ENCODE measurements at regions not wholly inside any gene's neighbourhood (a gene's known extent, or its start where the extent isn't known, plus 50 kb on each side); places are given as distances from the start of the nearest gene placed in this dataset.

DNA sequence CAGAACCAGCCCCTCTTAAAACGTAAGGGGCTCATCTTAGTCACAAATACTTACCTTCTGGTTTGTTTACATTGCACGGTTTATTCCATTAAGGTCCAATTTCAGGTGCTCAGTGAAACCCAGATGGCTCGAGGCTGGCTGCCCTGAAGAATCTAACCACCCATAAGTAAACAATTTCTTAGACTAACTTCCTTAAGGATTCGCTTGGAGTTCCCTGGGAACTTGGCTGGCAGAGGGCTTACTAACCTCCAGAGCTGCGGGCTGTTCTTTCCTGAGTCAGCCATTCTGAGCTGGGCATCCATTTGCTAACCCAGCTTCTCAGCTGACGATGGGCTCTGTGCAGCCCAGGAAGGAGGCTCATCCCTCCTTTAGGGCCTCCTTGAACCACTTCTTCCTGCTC is 262.1 kb downstream of the FGF9 start:
- no peaks in the 10 kb centered on the region for H3K4me1 Mint-ChIP-seq (ENCODE audit: low read depth)
- no peak overlapping the region for H3K4me3 Mint-ChIP-seq
- DNase-seq: no peak
- H3K27me3 Mint-ChIP-seq: no peaks in the 10 kb centered on the region
- no peaks in the 10 kb centered on the region for H3K9me3 Mint-ChIP-seq
- H3K27ac Mint-ChIP-seq: no peak overlapping the region
- H3K36me3 Mint-ChIP-seq (ENCODE audit: low read depth): no peaks in the 10 kb centered on the region

DNA sequence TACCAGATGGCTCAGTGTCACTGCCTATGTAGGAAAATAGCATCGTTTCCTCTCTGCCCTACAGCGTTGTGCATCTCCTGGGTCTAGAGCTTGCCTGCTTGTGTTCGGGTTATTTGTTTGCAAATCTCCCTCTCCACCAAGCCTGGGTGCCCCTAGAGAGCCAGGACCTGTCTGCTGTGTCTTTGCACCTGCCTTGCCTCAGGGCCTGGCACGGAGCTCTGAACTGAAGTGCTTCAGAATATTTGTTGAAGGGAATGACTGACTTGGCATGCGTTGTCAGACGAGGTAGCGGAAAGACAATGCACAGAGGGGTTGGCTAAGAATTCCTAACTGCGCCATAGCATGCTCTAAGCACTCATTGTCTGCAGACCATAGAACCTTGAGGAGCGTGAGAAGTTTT is 263.4 kb downstream of the FGF9 start:
- Mint-ChIP-seq H3K27ac (no peak overlapping the region), H3K36me3 (ENCODE audit: low read depth) (no peaks in the 10 kb centered on the region), H3K4me3 (no peak overlapping the region), H3K27me3 (no peaks in the 10 kb centered on the region), H3K9me3 (no peaks in the 10 kb centered on the region), H3K4me1 (ENCODE audit: low read depth) (no peaks in the 10 kb centered on the region)
- DNase-seq: no peak

DNA sequence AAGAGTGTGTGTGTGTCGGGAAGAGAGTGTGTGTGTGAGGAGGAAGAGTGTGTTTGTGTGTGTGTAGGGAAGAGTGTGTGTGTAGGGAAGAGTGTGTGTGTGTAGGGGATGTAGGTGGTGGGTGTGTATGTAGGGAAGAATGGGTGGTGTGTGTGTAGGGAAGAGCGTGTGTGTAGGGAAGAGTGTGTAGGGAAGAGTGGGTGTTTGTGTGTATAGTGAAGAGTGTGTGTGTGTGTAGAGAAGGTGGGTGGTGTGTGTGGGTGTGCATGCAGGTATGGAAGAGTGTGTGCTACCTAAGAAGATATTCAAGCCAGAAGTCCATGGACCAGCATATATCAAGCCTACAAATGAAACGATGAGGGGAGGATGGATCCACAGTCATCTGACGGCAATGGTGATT is 265.8 kb downstream of the FGF9 start:
- DNase-seq: no peak
- Mint-ChIP-seq H3K4me3 (no peak overlapping the region), H3K9me3 (no peaks in the 10 kb centered on the region), H3K4me1 (ENCODE audit: low read depth) (no peaks in the 10 kb centered on the region), H3K36me3 (ENCODE audit: low read depth) (no peaks in the 10 kb centered on the region), H3K27ac (no peak overlapping the region), H3K27me3 (no peaks in the 10 kb centered on the region)

DNA sequence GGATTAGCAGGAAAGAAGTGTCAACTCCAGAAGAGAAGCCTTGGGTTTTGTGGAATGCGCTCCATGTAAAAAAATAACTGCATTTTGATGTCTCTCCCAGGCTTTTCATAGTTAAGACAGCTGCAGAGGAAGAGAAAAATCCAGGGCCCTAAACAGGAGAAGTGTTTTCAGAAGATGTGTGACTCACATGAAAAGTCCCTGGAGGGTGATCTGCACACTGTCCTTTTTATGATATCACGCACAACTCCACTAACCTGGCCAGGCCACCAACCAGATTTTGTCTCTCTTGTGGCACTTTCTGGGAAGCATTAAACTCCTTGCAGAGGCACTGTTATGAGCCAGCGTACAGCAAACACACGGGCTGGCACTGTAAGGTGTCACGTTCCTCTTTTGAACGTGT is 267.3 kb downstream of the FGF9 start:
- DNase-seq: no peak
- no peaks in the 10 kb centered on the region for H3K9me3 Mint-ChIP-seq
- no peaks in the 10 kb centered on the region for H3K27me3 Mint-ChIP-seq
- H3K27ac Mint-ChIP-seq: no peak overlapping the region
- H3K4me3 Mint-ChIP-seq: no peak overlapping the region
- H3K4me1 Mint-ChIP-seq (ENCODE audit: low read depth): no peaks in the 10 kb centered on the region
- H3K36me3 Mint-ChIP-seq (ENCODE audit: low read depth): no peaks in the 10 kb centered on the region

DNA sequence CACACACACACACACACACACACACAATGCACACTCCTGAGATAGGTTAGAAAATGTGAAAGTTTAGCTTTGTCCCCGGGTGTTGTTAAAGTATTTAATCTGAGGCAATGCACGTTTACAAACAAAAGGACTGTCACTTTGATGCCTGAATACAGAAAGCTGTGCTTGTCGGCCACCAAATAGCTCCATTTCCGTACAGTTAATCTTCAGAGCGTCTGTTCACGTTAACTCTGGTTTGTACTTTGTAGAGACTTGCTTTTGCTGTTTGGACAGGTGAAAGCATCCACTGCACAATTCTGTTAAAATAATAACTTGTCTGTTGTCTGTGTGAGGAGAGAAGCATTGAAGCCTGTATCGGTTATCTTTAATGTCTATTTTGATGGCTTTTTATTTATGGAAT is 267.8 kb downstream of the FGF9 start:
- Mint-ChIP-seq H3K4me3 (no peak overlapping the region), H3K9me3 (no peaks in the 10 kb centered on the region), H3K4me1 (ENCODE audit: low read depth) (no peaks in the 10 kb centered on the region), H3K27me3 (no peaks in the 10 kb centered on the region), H3K27ac (no peak overlapping the region), H3K36me3 (ENCODE audit: low read depth) (no peaks in the 10 kb centered on the region)
- DNase-seq: no peak

DNA sequence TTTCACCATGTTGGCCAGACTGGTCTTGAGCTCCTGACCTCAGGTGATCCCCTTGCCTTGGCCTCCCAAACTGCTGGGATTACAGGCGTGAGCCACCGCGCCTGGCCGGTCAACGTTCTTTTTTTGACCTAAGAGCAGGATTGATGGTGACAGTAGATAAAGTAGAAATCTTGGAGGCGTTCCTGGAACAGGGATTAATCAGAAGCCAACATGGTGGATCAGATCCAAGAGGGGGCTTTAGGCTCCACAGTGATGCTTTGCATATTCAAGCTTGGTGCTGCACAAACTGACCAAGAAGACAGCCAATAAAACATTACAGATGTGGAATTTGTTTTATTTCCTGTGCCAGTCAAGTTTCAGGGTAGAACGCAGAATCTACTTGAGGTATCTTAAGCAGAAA is 271.2 kb downstream of the FGF9 start:
- Mint-ChIP-seq H3K4me1 (ENCODE audit: low read depth) (no peaks in the 10 kb centered on the region), H3K27me3 (no peaks in the 10 kb centered on the region), H3K36me3 (ENCODE audit: low read depth) (peaks cover 13% of the 10 kb centered on the region), H3K9me3 (peaks cover 20% of the 10 kb centered on the region), H3K4me3 (no peak overlapping the region), H3K27ac (no peak overlapping the region)
- DNase-seq: no peak

DNA sequence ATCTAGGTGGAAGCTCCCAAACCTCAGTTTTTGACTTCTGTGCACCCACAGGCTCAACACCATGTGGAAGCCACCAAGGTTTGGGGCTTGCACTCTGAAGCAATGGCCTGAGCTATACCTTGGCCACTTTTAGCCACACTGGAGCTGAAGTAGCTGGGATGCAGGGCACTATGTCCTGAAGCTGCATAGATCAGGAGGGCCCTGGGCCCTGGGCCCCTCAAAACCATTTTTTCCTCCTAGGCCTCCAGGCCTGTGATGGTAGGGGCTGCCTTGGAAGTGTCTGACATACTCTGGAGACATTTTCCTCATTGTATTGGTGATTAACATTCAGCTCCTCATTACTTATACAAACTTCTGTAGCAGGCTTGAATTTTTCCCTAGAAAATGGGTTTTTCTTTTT is 273.7 kb downstream of the FGF9 start:
- no peaks in the 10 kb centered on the region for H3K4me1 Mint-ChIP-seq (ENCODE audit: low read depth)
- no peak for DNase-seq
- peaks cover 13% of the 10 kb centered on the region for H3K36me3 Mint-ChIP-seq (ENCODE audit: low read depth)
- H3K27me3 Mint-ChIP-seq: no peaks in the 10 kb centered on the region
- no peak overlapping the region for H3K27ac Mint-ChIP-seq
- no peak overlapping the region for H3K4me3 Mint-ChIP-seq
- H3K9me3 Mint-ChIP-seq: peaks cover 20% of the 10 kb centered on the region

DNA sequence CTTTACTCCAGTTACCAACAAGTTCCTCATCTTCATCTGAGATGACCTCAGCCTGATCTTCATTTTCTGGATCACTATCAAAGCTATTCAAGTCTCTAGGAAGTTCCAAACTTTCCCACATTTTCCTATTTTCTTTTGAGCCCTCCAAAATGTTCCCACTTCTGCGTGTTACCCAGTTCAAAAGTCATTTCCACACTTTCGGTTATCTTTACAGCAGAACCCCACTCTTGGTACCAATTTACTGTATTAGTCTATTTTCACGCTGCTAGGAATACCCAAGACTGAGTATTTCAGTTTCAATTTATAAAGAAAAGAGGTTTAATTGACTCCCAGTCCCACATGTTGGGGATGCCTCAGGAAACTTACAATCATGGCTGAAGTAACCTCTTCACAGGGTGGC is 274.3 kb downstream of the FGF9 start:
- Mint-ChIP-seq H3K27ac (no peak overlapping the region), H3K4me3 (no peak overlapping the region), H3K27me3 (no peaks in the 10 kb centered on the region), H3K36me3 (ENCODE audit: low read depth) (peaks cover 13% of the 10 kb centered on the region), H3K9me3 (peaks cover 20% of the 10 kb centered on the region), H3K4me1 (ENCODE audit: low read depth) (no peaks in the 10 kb centered on the region)
- DNase-seq: no peak

DNA sequence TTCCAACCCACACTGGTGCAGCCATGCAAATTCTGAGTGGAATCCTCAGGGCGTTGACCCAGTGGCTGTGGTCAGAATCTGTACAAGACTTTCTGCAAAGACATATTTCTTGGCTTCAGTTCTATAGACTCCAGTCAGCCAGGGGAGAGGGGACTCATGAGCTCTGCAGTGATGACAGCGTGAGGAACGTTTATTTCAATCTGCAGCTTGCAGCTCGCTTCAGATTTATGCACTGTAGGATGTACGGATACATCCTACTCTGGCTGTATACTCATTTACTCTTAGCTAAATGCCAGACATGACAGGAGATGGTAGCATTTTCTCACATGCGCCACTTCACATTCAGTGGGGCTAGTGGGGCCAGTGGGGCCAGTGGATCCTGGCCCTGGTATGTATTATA is 276.1 kb downstream of the FGF9 start:
- H3K4me3 Mint-ChIP-seq: no peak overlapping the region
- H3K36me3 Mint-ChIP-seq (ENCODE audit: low read depth): peaks cover 13% of the 10 kb centered on the region
- no peak overlapping the region for H3K27ac Mint-ChIP-seq
- peaks cover 20% of the 10 kb centered on the region for H3K9me3 Mint-ChIP-seq
- no peak for DNase-seq
- no peaks in the 10 kb centered on the region for H3K4me1 Mint-ChIP-seq (ENCODE audit: low read depth)
- no peaks in the 10 kb centered on the region for H3K27me3 Mint-ChIP-seq

DNA sequence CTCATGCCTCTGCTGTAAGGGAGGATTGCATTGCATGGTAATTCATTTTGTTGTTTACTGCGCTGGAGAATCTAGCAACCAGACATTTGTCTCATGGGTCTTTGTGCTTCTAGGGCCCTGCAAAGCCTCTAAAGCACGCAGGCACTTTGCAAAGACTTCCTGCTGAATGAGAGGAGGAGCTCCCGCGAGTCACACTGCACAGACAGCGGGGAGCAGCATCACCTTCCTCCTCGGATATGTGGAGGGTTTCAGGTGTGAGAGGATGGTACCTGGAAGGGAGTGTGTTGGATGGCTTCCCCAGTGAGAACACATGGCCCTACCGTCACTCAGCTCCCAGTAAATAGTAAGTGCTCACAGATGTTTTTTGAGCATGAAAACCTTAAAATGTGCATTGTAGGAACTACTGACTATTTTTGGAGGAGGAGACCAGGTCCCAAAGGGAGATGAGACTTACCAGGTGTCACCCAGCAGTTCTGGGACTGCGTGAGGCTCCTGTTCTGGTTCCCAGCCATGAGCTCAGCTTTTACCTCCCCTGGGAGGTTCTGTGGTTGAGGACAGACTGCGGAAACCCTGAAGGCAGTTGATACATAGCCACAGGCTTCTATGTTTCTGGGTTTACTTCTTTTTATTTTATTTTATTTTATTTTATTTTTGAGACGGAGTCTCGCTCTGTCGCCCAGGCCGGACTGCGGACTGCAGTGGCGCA is 278.0 kb downstream of the FGF9 start:
- Mint-ChIP-seq H3K27me3 (no peaks in the 10 kb centered on the region), H3K9me3 (peaks cover 18% of the 10 kb centered on the region), H3K4me3 (no peak overlapping the region), H3K27ac (no peak overlapping the region), H3K36me3 (ENCODE audit: low read depth) (peaks cover 12% of the 10 kb centered on the region), H3K4me1 (ENCODE audit: low read depth) (no peaks in the 10 kb centered on the region)
- no peak for DNase-seq

DNA sequence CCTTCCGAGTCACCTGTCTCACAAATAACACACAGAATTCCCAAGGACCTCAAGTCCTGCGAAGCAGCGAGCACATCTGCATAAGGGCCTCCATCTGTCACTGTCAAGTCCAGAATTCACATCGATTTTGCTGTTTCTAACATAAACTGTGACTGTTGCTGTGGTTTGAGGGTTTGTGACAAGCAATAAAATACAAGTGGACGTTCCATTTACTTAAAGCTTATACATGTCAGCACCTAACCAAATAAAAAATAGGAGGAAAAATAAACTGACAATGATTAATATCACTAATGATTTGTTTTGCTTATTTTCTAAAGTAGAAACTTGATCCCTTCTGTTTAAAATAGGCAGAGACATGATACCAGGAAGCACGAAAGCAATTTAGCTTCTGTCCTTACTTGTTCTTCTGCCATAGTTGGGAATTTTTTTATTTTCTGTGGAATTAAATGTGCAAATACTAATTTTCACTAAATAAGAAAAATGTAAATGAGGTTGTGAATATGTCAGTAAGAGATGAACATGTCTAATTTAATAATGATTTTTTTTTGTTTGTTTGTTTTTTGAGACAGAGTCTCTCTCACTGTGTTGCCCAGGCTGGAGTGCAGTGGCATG is 279.1 kb downstream of the FGF9 start:
- Mint-ChIP-seq H3K27ac (no peak overlapping the region), H3K27me3 (no peaks in the 10 kb centered on the region), H3K4me3 (no peak overlapping the region), H3K36me3 (ENCODE audit: low read depth) (peaks cover 9% of the 10 kb centered on the region), H3K4me1 (ENCODE audit: low read depth) (no peaks in the 10 kb centered on the region), H3K9me3 (peaks cover 10% of the 10 kb centered on the region)
- no peak for DNase-seq

DNA sequence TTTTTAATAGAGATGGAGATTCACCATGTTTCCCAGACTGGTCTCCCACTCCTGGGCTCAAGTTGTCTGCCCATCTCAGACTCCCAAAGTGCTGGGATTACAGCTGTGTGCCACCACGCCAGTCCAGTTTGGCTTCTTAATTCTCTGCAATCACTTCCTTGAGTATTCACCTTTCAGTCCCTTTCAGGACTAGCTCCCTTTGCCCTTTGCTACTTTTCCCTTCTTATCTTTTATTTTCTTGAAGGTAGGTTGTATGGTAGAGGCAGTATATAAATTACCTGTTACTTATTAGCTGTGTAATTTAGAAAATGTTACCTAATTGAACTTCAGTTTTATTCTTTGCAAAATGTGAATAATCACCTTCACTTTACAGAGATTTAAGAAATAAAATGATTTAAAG is 285.8 kb downstream of the FGF9 start:
- Mint-ChIP-seq H3K4me1 (ENCODE audit: low read depth) (no peaks in the 10 kb centered on the region), H3K27me3 (peaks cover 4% of the 10 kb centered on the region), H3K36me3 (ENCODE audit: low read depth) (no peaks in the 10 kb centered on the region), H3K4me3 (no peak overlapping the region), H3K9me3 (peaks cover 5% of the 10 kb centered on the region), H3K27ac (no peak overlapping the region)
- DNase-seq: no peak

DNA sequence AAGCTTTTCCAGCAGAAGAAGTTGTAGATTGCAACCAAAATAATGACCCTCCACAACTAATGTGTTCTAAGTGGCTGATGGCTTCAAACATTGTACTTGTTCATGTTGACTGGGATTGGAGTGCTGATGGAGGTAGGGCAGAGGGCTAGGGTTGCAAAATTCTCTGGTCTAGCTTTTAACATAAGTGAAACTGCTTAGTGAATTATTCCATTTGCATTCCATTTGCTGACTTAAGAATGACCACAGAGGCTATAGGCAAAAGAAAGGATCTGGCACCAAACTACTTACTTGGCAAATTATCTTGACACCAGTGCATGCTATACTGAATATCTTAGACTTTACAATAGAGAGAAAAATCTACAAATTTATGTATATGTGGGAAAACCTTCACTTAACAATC is 287.0 kb downstream of the FGF9 start:
- Mint-ChIP-seq H3K4me1 (ENCODE audit: low read depth) (no peaks in the 10 kb centered on the region), H3K4me3 (no peak overlapping the region), H3K27me3 (peaks cover 4% of the 10 kb centered on the region), H3K27ac (no peak overlapping the region), H3K9me3 (peaks cover 13% of the 10 kb centered on the region), H3K36me3 (ENCODE audit: low read depth) (no peaks in the 10 kb centered on the region)
- DNase-seq: no peak

DNA sequence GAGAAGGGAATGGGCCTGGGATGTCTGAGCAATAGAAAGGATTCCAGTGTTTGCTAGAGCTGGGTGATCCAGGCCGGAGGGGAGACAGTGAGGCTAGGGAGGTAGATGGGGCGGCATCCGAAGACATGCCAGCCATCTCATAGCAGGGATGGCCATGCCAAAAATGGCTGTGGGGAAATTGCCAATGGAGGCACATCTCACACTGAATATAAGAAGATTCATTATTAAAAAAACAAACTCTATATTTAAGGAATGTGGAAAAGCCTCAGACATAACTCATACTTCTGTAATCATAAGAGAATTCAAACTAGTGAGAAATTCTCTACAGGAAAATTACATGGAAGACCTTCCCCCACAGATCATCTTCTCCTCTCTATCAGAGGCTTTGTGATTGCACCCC is 289.2 kb downstream of the FGF9 start:
- no peaks in the 10 kb centered on the region for H3K36me3 Mint-ChIP-seq (ENCODE audit: low read depth)
- H3K9me3 Mint-ChIP-seq: peaks cover 14% of the 10 kb centered on the region
- H3K27ac Mint-ChIP-seq: no peak overlapping the region
- no peak overlapping the region for H3K4me3 Mint-ChIP-seq
- H3K4me1 Mint-ChIP-seq (ENCODE audit: low read depth): no peaks in the 10 kb centered on the region
- peaks cover 4% of the 10 kb centered on the region for H3K27me3 Mint-ChIP-seq
- DNase-seq: no peak

DNA sequence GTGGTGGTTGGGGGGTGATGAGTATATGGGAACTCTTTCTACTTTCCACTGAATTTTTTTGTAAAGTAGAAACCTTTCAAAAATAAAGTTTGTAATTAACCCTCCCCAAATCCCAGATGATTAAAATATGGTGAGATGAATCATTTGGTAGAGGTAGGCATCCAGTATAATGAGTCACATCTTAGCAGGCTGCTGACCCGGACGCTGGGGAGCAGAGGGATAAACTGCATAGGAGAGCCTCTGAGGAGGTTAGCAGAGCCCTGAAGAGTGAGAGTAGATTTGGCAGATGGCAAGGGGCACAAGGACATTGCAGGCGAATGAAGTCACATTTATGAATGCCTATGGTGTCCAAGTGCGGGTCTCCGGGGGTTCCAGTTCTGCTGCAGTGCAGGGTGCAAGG is 293.8 kb downstream of the FGF9 start:
- Mint-ChIP-seq H3K9me3 (peaks cover 14% of the 10 kb centered on the region), H3K27ac (no peak overlapping the region)

DNA sequence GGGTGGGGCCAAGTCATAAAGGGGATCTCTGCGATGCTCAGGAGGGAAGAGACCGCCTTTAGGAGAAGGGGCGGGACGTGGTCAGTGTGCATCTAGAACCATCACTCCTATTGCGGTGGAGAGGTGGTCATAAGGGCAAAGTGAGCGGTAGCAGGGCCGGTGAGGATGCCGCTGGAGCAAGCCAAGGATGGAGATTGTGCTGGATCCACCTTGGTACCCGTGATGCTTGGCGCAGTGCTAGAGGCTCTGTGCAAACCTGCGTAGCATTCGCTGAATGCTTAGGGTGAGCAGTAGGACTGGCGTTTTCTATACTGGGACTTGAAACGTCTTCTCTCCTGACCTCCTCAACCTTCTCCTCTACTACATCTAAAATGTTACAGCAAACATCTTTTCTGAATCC is 294.2 kb downstream of the FGF9 start:
- Mint-ChIP-seq H3K4me3 (no peak overlapping the region), H3K4me1 (ENCODE audit: low read depth) (no peaks in the 10 kb centered on the region), H3K27me3 (no peaks in the 10 kb centered on the region), H3K36me3 (ENCODE audit: low read depth) (no peaks in the 10 kb centered on the region), H3K27ac (no peak overlapping the region), H3K9me3 (peaks cover 14% of the 10 kb centered on the region)
- no peak for DNase-seq

More for the DNA sequence above, 293.8 kb downstream of the FGF9 start:
- H3K4me1 Mint-ChIP-seq (ENCODE audit: low read depth): no peaks in the 10 kb centered on the region
- no peaks in the 10 kb centered on the region for H3K27me3 Mint-ChIP-seq
- no peak for DNase-seq
- no peaks in the 10 kb centered on the region for H3K36me3 Mint-ChIP-seq (ENCODE audit: low read depth)
- H3K4me3 Mint-ChIP-seq: no peak overlapping the region
